K562 (cell line): ENCODE measurements at regions not wholly inside any gene's neighbourhood (a gene's known extent, or its start where the extent isn't known, plus 50 kb on each side); places are given as distances from the start of the nearest gene placed in this dataset.

Experiments
- FOSL1 ChIP-seq: fragments of 200-800 bp; sonication (Bioruptor generic); conservative IDR thresholded peaks from 2 replicates; pipeline ENCODE4 v1.6.1; 2016; ENCODE audit warnings: missing genetic modification characterization, missing compliant biosample characterization
- FOXP4 ChIP-seq: sonication (generic); formaldehyde crosslinking; IDR thresholded peaks from 2 replicates; pipeline ENCODE4 v1.8.0; 2022; ENCODE audit warnings: mild to moderate bottlenecking, missing genetic modification reagents, borderline replicate concordance
- HMBOX1 ChIP-seq: sonication (generic); IDR thresholded peaks from 2 replicates; pipeline ENCODE4 v1.6.1; 2016
- LEF1 ChIP-seq: fragments of 450-650 bp; IDR thresholded peaks from 2 replicates; pipeline ENCODE4 v1.6.1; 2016; ENCODE audit warnings: mild to moderate bottlenecking
- STAT5B ChIP-seq: fragments of 250-450 bp; sonication (Bioruptor Pico); IDR thresholded peaks from 2 replicates; pipeline ENCODE4 v1.8.0; 2021; ENCODE audit warnings: mild to moderate bottlenecking, inconsistent platforms
- TRIM24 ChIP-seq, 2 experiments: fragments of 450-650 bp; IDR thresholded peaks; 2 replicates each; pipeline ENCODE4 v1.6.1; 2016
- ZNF174 ChIP-seq: fragments of 250-450 bp; sonication (Bioruptor Pico); IDR thresholded peaks from 2 replicates; pipeline ENCODE4 v1.4.0; 2020; ENCODE audit warnings: mild to moderate bottlenecking
- ZNF41 ChIP-seq: fragments of 250-450 bp; sonication (Bioruptor Pico); conservative IDR thresholded peaks from 2 replicates; pipeline ENCODE4 v1.4.0; 2020; ENCODE audit warnings: mild to moderate bottlenecking
- TF ChIP-seq, protein P1 (sequence below): fragments of 450-650 bp; IDR thresholded peaks from 2 replicates; pipeline ENCODE4 v1.6.1; 2017; ENCODE audit warnings: antibody characterized with exemption

GRCh38 chr6:144559865-144560593 is 274.9 kb downstream of the UTRN start (continued):
- no peak for TF ChIP-seq FOXP4
- TF ChIP-seq STAT5B (CRISPR knock-in tag): no peak
- TF ChIP-seq LEF1: no peak
- TF ChIP-seq ZNF41 (CRISPR knock-in tag): no peak
- no peak for TF ChIP-seq HMBOX1
- TF ChIP-seq TRIM24 (IDR thresholded peaks at IDR 0.05): no peak
- TF ChIP-seq FOSL1: peak; percentile 32; the same call in 1 of the 2 replicates
- TF ChIP-seq, protein P1, sequence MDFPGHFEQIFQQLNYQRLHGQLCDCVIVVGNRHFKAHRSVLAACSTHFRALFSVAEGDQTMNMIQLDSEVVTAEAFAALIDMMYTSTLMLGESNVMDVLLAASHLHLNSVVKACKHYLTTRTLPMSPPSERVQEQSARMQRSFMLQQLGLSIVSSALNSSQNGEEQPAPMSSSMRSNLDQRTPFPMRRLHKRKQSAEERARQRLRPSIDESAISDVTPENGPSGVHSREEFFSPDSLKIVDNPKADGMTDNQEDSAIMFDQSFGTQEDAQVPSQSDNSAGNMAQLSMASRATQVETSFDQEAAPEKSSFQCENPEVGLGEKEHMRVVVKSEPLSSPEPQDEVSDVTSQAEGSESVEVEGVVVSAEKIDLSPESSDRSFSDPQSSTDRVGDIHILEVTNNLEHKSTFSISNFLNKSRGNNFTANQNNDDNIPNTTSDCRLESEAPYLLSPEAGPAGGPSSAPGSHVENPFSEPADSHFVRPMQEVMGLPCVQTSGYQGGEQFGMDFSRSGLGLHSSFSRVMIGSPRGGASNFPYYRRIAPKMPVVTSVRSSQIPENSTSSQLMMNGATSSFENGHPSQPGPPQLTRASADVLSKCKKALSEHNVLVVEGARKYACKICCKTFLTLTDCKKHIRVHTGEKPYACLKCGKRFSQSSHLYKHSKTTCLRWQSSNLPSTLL: no peak
- TF ChIP-seq ZNF174 (CRISPR knock-in tag): 0 out of 2 replicates have a peak, but pooled peaks have one; percentile 13
